ENCODE measurements at regions not wholly inside any gene's neighbourhood (a gene's known extent, or its start where the extent isn't known, plus 50 kb on each side); places are given as distances from the start of the nearest gene placed in this dataset.

DNA sequence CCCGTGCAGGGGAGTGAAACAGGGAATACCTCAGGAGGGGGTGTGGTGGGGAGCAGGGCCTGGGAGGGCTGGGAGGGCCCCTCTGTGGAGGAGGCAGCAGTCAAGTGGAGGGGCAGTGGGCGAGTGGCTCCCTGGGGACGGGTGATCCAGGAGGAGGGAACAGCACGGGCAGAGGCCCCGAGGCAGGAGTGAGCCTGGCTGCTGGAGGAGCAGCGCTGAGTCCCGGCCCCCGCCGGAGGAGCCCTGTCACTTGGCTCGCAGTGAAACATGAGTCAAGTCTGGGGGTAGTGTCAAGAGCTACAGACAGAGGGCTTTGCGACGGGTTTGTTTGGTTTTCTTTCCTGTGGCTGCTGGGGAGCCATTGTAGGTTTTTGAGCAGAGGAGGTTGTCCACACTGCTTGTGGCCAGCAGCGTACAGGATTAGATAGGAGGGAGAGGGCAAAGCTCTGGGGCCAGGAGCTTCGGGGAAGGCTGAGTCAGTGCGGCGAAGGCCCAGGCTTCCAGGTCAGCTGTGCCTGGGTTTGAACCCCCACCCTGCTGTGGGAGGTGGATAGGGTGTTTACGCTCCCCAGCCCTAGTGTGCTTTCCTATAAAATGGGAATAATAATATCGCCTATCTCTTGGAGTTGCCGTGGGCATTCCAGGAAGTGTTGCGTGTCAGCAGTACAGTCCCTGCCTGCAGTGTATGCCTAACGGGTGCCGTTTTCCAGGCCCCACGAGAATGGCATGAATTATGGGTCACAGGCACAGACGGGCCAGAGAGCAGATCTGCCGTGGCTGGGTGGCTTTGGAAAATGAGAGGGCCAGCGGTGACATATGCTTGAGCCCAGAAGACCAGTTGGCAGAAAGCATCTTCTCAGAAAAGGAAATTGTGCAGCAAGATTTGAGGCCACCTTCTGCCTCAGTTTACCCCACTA is 115.9 kb upstream of the CIBAR2 start:
- TF ChIP-seq SPI1 (IDR thresholded peaks at IDR 0.05; ENCODE audit: low read depth, low read length), result no peak
- peak; percentile 35; the same call in 1 of the 2 replicates for TF ChIP-seq POLR2A (IDR thresholded peaks at IDR 0.05; ENCODE audit: low read depth, low read length)
- no peak for TF ChIP-seq POLR2AphosphoS5 (IDR thresholded peaks at IDR 0.05; ENCODE audit: low read depth, low read length)
- no peak for TF ChIP-seq TAF1 (IDR thresholded peaks at IDR 0.05; ENCODE audit: low read depth, low read length)

Measured in GM12891 (cell line).